HL-60 (cell line): ENCODE measurements at regions not wholly inside any gene's neighbourhood (a gene's known extent, or its start where the extent isn't known, plus 50 kb on each side); places are given as distances from the start of the nearest gene placed in this dataset.

Source experiments
- DNase-seq, 2 experiments: peaks; one replicate each; pipeline ENCODE4 v3.0.0-alpha.2; 2010 to 2020; ENCODE audit warnings: low read depth in 1 of 2, low spot score in 1 of 2
- H3K27ac ChIP-seq: fragments of 250-450 bp; sonication (Bioruptor Pico); replicated peaks from 2 replicates; pipeline ENCODE4 v1.5.1; 2020; ENCODE audit warnings: mild to moderate bottlenecking, moderate library complexity
- H3K27me3 ChIP-seq: fragments of 250-450 bp; sonication (Bioruptor Pico); 2 replicates; pipeline ENCODE4 v1.5.1; 2021; ENCODE audit warnings: mild to moderate bottlenecking, moderate library complexity; ENCODE audit not compliant: insufficient read depth, poor library complexity, severe bottlenecking
- H3K4me3 ChIP-seq: replicated peaks from 2 replicates; pipeline ENCODE4 v1.5.1; 2011; ENCODE audit warnings: mild to moderate bottlenecking, control low read depth, low read length; ENCODE audit not compliant: insufficient read depth
- CTCF ChIP-seq: IDR thresholded peaks from one replicate; pipeline ENCODE4 v1.5.1; 2011; ENCODE audit warnings: low read length, control low read depth, inconsistent platforms; ENCODE audit not compliant: insufficient read depth
- GABPA ChIP-seq: IDR thresholded peaks from 2 replicates; pipeline ENCODE4 v1.6.1; 2012; ENCODE audit warnings: low read depth
- POLR2AphosphoS5 ChIP-seq: IDR thresholded peaks from 2 replicates; pipeline ENCODE4 v1.6.1; 2012; ENCODE audit warnings: low read depth
- SPI1 ChIP-seq: IDR thresholded peaks from 2 replicates; pipeline ENCODE4 v1.6.1; 2012; ENCODE audit warnings: low read depth, mild to moderate bottlenecking, borderline replicate concordance
- TF ChIP-seq, protein P1 (sequence below): IDR thresholded peaks from 2 replicates; pipeline ENCODE4 v1.6.1; 2012; ENCODE audit warnings: low read depth; ENCODE audit not compliant: insufficient replicate concordance

DNA sequence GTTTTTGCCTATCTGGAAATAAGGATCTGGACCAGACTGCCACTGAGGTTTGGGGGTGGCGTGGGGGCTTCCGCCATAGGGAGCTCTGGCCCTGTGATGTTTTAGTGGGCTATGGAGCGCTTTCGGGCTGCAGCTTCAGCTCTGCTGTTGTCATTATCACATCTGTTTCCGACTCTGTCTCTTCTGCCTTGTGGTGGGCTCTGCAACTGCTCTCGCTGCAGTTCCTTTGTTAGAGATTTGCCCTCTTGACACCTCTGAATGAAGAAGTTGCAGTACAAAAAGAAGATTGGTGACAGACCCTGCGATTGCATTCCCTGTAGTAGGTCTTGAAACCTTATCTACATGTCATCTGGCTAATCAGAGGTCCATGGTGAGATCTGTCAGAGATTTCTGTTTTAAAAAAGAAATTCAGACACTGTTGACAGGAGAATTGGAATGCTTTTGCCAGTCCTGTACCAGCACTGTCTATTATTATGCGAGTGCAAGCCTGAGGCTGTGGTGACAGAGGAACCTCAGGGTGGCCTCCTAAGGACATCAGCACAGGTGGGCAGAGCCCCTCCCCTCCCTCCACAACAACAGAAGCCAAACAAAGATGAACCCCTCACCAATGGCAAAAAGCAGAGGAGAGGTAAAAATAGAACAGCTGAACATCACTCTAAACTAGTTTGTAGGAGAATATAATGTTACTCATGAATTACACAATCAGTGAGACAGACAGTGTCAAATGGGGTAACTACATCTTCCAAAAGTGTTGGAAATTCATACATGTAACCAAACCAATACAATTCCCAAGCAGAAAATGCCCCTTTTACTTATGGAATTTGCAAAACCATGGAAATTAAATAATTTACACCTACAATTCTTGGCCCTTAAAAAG lies 63.5 kb upstream of the DEFB112 start:
- no peaks in the 10 kb centered on the region for H3K27me3 ChIP-seq
- no peak for TF ChIP-seq GABPA
- TF ChIP-seq, protein P1, sequence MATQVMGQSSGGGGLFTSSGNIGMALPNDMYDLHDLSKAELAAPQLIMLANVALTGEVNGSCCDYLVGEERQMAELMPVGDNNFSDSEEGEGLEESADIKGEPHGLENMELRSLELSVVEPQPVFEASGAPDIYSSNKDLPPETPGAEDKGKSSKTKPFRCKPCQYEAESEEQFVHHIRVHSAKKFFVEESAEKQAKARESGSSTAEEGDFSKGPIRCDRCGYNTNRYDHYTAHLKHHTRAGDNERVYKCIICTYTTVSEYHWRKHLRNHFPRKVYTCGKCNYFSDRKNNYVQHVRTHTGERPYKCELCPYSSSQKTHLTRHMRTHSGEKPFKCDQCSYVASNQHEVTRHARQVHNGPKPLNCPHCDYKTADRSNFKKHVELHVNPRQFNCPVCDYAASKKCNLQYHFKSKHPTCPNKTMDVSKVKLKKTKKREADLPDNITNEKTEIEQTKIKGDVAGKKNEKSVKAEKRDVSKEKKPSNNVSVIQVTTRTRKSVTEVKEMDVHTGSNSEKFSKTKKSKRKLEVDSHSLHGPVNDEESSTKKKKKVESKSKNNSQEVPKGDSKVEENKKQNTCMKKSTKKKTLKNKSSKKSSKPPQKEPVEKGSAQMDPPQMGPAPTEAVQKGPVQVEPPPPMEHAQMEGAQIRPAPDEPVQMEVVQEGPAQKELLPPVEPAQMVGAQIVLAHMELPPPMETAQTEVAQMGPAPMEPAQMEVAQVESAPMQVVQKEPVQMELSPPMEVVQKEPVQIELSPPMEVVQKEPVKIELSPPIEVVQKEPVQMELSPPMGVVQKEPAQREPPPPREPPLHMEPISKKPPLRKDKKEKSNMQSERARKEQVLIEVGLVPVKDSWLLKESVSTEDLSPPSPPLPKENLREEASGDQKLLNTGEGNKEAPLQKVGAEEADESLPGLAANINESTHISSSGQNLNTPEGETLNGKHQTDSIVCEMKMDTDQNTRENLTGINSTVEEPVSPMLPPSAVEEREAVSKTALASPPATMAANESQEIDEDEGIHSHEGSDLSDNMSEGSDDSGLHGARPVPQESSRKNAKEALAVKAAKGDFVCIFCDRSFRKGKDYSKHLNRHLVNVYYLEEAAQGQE, result no peak
- TF ChIP-seq SPI1, result no peak
- no peak for TF ChIP-seq POLR2AphosphoS5
- no peak for DNase-seq
- H3K4me3 ChIP-seq, result no peak overlapping the region
- no peak overlapping the region for H3K27ac ChIP-seq

DNA sequence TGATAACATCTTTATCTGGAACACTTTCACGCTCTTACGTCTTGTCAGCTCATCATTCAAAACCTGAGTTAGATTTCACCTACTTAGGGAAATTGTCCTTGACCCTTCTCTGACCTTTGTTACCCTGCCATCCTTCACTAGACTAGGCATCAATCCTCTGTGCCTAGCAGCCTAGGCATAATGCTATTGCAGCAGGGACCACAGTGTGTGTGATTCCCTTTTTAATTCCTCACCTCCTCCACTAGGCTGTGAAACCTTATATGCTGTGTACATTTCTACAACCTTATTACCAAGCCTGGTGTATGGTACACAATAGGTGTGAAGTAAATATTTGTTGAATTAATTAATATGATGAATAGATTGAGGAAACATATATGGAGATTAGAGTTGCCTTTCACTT lies 66.7 kb upstream of the DEFB112 start:
- H3K4me3 ChIP-seq, result no peak overlapping the region
- H3K27me3 ChIP-seq, result no peaks in the 10 kb centered on the region
- no peak for TF ChIP-seq CTCF
- TF ChIP-seq POLR2AphosphoS5, result no peak
- TF ChIP-seq SPI1, result no peak
- no peak for DNase-seq
- no peak overlapping the region for H3K27ac ChIP-seq

GRCh38 chr6:50116797-50117542 lies 67.2 kb upstream of the DEFB112 start:
- Histone ChIP-seq H3K4me3 (no peak overlapping the region), H3K27me3 (no peaks in the 10 kb centered on the region), H3K27ac (no peak overlapping the region)
- no peak for DNase-seq
- TF ChIP-seq, protein P1, result no peak
- no peak for TF ChIP-seq SPI1
- TF ChIP-seq CTCF, result no peak
- TF ChIP-seq GABPA, result no peak
- no peak for TF ChIP-seq POLR2AphosphoS5

- Histone ChIP-seq H3K4me3 (no peak overlapping the region), H3K27me3 (no peaks in the 10 kb centered on the region), H3K27ac (no peak overlapping the region)
- TF ChIP-seq CTCF (no peak), POLR2AphosphoS5 (no peak), SPI1 (no peak), GABPA (no peak)
- TF ChIP-seq, protein P1, result no peak
- no peak for DNase-seq
Measured at GRCh38 chr6:50120300-50120699, 70.6 kb upstream of the DEFB112 start.
